ENCODE measurements at regions not wholly inside any gene's neighbourhood (a gene's known extent, or its start where the extent isn't known, plus 50 kb on each side); places are given as distances from the start of the nearest gene placed in this dataset.

GRCh38 chr7:97601931-97602457 is 129.9 kb upstream of the TAC1 start:
- TF ChIP-seq CREB1 (CRISPR knock-in tag; IDR thresholded peaks at IDR 0.05) (no peak), ZNF121 (CRISPR knock-in tag; IDR thresholded peaks at IDR 0.05) (no peak), ARID4B (CRISPR knock-in tag; IDR thresholded peaks at IDR 0.05; ENCODE audit: borderline replicate concordance) (no peak), JUN (CRISPR knock-in tag; IDR thresholded peaks at IDR 0.05) (no peak), EMX1 (CRISPR knock-in tag; IDR thresholded peaks at IDR 0.05) (no peak)
- TF ChIP-seq, protein P1, sequence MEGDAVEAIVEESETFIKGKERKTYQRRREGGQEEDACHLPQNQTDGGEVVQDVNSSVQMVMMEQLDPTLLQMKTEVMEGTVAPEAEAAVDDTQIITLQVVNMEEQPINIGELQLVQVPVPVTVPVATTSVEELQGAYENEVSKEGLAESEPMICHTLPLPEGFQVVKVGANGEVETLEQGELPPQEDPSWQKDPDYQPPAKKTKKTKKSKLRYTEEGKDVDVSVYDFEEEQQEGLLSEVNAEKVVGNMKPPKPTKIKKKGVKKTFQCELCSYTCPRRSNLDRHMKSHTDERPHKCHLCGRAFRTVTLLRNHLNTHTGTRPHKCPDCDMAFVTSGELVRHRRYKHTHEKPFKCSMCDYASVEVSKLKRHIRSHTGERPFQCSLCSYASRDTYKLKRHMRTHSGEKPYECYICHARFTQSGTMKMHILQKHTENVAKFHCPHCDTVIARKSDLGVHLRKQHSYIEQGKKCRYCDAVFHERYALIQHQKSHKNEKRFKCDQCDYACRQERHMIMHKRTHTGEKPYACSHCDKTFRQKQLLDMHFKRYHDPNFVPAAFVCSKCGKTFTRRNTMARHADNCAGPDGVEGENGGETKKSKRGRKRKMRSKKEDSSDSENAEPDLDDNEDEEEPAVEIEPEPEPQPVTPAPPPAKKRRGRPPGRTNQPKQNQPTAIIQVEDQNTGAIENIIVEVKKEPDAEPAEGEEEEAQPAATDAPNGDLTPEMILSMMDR (IDR thresholded peaks at IDR 0.05) = no peak
- TF ChIP-seq, protein P2, sequence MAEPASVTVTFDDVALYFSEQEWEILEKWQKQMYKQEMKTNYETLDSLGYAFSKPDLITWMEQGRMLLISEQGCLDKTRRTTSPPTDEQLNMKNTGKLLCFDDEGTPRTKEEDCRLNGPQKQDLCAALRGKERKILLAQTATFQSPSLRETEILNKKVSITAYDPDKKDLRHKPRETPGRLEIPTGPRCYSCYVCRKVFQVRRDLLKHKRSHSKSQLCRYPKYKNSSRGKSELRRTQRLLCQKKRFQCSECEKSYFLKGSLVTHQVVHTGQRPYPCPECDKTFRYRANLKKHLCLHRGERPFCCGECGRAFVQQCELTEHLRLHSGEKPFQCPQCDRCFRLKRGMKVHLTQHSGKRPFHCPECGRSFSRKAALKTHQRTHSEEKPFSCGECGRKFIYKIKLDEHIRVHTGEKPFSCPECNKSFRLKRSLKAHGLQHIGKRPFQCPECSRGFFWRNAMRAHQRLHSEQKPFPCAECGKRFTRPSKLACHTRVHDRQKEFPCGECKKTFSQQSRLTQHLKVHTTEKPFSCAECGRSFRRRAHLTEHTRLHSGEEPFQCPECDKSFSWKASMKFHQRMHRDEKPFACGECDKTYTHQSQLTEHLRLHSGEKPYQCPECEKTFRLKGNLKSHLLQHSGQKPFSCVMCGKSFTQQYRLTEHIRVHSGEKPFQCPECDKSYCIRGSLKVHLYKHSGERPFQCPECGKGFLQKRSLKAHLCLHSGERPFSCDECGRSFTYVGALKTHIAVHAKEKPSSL (CRISPR knock-in tag; conservative IDR thresholded peaks at IDR 0.05) = no peak
- TF ChIP-seq, protein P3, sequence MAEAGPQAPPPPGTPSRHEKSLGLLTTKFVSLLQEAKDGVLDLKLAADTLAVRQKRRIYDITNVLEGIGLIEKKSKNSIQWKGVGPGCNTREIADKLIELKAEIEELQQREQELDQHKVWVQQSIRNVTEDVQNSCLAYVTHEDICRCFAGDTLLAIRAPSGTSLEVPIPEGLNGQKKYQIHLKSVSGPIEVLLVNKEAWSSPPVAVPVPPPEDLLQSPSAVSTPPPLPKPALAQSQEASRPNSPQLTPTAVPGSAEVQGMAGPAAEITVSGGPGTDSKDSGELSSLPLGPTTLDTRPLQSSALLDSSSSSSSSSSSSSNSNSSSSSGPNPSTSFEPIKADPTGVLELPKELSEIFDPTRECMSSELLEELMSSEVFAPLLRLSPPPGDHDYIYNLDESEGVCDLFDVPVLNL (CRISPR knock-in tag; IDR thresholded peaks at IDR 0.05; ENCODE audit: borderline replicate concordance, low read depth) = no peak

Data from WTC11 (cell line).